HG02852 (cell line): ENCODE measurements at regions not wholly inside any gene's neighbourhood (a gene's known extent, or its start where the extent isn't known, plus 50 kb on each side); places are given as distances from the start of the nearest gene placed in this dataset.

Experiments used
- ATAC-seq: cut with Tn5 transposase; IDR thresholded peaks from one replicate; pipeline ENCODE4 v1.9.1; 2021; ENCODE audit warnings: mild to moderate bottlenecking, moderate library complexity; ENCODE audit not compliant: unreplicated experiment

DNA sequence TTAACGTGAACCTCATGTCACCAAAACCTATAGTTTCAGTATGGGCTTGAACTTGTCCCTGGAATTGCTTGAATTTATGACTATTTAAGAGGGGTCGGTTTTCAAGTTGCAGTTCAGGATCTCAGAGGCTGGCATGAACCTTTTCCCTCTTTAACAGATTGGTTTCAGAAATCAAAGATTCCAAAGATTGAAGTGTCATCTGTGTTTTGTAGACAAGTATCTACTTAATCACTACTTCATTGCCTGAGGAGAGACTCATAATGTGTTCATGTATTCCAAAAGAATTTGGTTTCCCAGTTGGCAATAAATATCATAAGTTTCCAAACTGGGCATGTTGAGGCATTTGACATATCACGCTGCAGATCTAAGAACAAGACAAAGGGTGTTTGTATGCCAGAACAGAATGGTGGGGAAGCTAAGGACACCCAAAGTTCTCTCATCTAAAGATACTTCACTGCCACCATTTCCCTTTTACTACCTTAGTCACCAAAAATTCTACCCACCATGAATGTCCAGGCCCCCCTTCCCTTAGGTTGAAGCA, 199.5 kb downstream of the NUAK1 start:
- no peak for ATAC-seq

DNA sequence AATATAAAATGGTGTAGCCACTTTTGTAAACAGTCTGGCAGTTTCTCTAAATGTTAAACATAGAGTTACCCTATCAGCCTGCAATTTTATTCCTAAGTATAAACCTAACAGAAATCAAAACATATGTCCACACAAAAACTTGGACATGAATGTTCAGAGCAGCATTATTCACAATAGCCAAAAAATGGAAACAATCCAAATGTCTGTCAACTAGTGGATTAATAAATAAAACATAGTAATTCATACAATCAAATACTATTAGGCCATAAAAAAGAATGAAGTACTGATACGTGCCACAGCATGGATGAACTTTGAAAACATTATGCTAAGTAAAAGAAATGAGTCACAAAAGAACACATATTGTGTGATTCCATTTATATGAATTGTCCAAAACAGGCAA, 196.5 kb downstream of the NUAK1 start:
- no peak for ATAC-seq

DNA sequence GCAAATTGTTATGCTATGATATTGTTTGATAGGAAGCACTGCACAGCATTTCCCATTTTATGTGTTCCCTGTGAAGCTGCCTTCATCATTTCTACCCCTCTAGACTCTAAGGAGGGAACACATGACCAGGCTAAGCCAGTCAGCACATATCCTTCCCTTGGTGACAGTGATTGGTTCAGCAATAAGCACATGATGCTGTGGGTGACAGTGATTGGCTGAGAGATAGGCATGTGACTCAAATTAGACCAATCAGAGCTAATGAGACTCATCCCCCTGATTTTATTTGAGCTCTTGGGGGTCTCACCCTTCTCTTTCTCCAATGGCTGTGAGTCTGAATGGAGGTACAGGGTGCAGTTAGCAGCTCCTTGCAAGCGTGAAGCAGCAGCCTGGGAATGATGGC, 195.2 kb downstream of the NUAK1 start:
- no peak for ATAC-seq

DNA sequence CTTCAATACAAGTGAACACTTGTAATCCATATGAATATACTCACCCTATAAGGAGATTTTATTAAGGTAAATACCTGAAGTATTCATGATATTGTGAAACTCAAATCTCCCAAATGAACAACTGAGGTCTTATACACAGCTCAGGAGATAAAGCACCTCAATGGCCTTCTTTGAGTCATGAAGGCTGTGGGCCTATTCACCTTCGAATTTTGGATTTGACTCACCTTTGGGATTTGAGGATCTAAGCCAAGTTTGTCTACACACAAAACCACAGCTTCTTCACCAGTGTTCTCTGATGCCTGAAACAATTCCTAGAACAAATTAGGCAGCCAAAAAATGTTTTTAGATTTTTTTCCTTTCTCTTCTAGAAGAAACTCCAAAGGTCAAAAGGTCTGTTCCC, 194.1 kb downstream of the NUAK1 start:
- ATAC-seq, result no peak

DNA sequence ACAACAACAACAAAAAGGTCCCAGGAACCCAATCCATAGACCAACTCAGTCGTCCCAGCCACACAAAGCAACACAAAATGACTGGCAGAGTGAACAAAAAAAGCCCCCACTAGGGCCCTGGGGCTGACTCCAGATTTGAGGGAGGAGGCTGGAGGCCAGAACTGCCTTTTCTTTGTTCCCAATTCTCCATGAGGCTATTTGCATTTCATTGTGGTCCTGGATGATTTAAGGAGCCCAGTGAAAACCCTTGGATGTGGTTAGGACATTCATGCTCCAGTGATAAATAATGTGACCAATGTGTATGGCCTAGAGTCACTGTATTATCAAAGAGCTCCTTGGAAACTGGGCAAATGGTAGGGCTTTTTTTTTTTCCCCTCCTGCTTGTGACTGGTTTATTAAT, 192.9 kb downstream of the NUAK1 start:
- no peak for ATAC-seq

DNA sequence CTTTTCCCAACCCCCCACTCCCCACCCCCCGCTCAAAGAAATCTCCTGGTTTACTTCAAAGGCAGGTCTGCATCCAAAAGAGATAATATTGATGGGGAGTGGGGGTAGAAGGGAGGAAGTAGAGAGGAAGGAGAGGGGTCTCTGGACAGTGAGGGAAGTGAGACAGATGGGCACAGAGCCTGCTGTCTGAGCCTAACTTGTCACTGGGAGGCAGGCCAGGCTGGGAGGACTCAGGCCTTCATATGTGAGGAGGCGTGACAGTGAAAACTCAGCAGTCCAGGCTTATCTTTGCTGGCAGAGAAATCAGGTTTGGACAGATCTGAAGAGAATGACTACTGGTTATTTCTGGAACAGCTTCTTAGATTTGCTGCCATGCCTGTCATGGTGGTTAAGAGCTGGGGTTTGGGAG, 192.3 kb downstream of the NUAK1 start:
- ATAC-seq, result no peak

DNA sequence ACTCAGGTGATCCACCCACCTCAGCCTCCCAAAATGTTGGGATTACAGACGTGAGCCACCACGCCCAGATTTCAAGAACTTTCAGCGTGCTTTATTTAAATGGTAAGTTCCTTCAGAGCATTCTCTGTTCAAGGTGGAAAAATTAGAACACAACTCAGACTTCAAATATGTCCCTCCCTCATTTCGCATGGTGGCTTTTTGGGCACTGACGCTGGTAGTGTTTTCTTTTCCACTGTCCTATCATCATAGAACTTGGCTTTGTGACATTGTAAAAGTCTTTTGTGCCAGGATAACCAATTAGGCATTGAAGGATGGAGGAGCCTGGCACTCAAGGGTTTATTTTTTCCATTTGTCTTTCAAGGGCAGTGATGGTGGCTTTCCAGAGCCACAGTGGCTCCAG, 190.8 kb downstream of the NUAK1 start:
- ATAC-seq, result no peak

DNA sequence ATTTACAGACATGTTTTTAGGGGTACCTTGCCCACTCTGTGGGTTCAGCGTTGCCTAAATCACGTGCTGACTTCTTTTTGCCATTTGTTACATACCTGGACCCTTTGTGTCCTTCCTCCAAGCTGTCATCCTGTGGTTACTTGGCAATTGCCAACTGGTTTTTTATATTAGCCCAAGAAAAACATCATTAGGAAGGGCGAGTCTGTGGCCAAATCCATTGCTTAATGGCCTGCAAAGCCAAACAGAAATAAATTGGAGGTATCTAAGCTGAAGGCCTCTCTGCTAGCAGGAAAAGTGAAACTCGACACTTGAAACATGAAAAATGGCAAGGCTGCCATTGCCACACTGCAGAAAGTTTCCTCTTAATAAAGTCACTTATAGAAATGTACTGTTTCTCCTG, 190.4 kb downstream of the NUAK1 start:
- ATAC-seq, result no peak

DNA sequence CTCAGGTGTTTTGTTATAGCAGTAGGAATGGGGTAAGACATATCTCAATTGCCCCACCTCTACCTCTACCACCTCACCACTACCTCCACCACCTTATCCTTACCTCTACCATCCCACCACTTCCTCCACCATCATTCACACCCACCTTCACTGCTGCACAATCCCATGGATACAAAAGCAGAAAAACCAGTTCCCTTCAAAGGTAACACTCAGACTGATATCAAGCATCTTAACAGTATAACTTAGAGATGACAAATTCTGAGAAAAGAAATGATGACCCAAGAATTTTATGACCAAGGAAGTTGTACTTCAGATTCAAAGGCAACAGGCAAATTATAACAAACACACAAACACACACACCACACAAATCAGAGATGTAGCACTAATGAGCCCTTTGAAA, 189.4 kb downstream of the NUAK1 start:
- no peak for ATAC-seq

DNA sequence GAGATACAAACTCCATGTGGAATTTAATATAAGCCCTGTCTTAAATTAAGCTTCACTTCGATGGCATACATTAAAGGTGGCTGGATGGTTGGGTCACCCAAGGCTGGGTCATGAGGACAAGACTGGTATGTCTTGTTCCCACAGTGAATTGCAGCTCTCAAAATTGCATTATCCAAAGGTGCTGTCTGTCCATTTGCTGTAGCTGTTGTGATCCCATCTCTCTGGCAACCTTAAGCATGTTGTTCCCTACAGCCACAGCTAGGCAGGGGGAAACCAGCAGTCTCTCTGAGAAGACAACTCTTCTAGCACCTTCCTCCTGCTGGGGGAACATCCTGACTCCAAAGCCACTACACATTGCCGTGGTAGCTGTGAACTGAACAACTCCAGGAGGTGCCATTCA, 187.0 kb downstream of the NUAK1 start:
- ATAC-seq, result no peak

DNA sequence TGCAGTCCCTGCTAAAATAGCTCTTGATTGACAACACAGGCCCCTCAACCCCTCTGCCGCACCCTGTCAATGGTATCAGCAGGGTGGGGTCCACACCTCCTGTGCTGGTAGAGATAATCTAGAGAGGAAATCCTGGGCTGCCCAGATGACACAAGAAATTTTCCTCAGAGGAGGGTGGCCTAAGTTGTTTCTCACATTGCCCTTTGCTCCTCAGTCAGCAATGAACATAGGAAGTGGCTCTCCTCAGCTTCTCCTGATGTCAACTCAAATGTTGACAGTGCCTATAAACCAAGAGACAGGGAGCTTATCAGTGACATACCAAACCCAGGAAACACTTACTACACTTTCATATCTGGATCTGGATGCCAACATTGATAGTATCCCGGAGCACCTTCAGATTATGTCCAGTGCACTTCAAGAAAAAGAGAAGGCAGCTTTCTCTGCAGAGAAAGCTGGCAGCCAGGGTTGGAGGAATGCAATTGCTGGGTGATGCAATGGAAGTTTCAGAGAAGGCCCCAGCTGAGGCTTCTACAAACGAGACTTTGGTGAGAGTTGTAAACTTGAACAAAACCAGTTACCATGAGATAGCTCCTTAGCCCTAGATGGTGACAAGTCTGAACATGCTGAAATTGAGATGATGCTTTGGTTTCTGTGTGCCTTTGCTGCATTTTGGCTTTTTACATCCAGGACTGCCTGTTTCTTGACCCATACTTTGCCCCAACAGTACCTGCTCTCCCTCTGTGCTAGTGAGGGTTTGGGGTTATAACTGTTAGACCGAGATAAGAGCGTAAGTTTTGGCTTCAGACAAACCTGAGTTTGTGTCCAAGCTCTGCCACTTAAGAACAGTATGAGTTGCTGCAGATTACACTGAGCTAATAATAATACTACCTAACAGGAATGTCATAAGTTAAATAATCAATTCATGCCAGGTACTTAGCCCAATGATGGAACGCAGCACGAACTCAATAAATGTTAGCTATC, 183.5 kb downstream of the NUAK1 start:
- no peak for ATAC-seq

DNA sequence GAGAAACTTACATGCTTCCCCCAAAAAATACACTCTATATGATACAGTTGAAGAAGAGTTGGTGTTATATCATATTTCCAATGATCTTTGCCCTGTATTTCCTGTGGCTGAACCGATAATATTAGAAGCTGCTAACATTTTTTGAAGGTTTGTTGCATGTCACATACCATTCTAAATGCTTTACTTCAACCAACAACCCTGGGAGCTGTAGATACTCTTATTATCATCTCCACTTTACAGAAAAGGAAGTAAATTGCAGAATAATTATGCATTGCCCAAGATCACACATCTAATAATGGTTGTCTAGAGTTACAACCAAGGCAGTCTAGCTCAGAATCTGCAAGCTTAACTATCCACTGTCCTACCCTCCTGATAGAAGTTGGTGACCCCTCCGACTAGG, 182.8 kb downstream of the NUAK1 start:
- no peak for ATAC-seq

DNA sequence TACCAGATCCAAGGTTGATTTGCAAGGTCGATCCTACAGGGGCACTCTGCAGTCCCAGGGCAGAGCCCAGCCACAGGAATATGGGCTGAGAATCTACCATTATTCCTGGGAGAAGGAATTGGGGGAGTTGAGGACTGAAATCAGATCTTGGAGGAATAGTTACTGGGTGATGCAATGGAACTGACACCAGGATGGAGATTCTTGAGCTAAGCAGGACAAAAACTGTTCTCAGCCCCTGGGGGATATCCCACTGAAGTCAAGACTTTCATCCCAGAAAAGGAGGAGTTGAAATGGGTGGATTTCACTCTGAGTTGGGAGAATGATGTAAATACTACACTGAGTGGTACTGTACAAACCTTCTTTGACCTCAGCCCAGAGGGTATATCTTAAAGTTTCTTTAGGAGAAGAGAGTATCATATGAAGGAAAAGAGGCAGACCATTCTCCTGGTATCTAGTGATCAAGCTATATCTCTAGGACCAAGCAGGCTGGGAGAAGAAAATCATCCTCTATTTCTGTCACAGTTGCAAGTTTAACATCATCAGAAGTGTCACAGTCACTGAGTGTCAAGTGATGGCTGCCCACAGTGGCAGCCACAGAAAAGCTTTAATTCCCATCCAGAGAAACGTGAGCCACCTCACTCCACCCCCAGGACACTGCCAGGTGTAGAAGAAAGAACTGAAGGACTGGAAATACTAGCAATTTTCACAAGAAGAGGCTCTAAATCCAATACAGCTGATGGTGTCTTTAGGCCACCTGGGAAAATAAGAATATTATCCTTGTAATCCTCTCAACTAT, 181.9 kb downstream of the NUAK1 start:
- ATAC-seq, result no peak

DNA sequence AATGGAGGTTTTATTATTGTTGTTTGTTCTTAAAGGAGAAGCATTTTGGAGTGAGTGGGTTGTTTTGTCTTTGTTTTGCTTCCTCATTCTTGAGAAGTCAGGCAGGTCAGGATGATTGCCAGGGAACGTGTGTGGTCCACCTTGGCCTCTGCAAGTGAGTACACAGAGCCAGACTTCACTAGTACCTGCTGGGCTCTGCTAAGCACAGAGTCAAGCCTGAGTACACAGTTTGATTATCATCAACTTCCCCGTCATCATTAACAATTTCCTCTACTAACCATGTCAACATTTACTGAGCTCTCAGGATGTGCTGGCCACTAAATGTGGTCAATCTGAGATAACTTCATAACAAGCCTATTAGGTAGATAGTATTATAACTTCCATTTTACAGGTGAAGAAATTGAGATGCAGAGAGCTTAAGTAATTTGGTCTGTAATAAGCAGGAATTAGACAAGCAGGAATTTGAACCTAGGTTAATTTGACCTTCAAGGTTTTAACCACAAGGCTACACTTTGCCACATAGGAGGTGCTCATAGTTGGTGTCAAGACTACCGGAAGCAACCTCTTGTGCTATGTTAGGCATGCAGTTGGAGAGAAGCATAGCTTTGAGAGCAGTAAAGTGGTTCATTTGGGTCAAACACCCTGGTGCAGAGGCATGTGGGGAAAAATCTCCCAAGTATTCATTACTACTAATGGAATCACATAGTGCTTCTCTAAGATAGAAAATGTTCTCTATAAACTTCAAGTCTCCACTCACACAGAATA, 178.3 kb downstream of the NUAK1 start:
- no peak for ATAC-seq

DNA sequence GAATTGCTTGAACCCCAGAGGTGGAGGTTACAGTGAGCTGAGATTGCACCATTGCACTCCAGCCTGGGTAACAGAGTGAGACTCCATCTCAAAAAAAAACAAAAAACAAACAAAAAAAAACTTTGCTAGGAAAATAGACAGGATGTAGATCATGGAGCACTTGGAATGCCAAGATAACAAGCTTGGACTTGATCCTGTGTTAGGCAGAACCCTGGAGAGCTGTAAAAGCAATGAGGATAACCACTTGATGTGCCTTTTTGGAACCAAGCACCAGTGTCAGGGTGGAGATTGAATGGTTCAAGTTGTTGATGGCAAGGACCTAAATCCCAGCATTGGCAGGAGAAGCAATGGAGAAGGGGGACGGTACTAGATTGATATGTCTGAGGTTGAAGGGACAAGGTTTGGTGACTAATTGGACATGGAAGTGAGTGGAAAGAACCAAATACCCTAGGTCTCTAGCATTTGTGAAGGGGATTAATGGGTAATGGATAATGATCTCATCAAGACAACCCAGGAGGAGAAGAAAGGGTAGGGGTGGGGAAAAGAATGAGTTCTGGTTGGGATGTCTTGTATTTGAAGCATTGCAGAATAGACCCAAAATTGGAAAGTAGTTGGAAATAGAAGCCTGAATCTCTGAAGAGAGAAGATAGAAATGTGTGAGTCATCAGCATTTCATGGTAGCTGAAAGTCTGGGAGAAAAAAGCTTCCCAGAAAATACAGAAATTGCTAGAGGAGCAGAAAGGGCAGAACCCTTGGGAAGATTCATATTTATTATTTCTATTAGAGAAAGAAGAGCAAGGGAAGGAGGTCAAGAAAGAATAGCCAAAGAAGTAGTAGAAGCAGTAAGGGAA, 176.7 kb downstream of the NUAK1 start:
- no peak for ATAC-seq

DNA sequence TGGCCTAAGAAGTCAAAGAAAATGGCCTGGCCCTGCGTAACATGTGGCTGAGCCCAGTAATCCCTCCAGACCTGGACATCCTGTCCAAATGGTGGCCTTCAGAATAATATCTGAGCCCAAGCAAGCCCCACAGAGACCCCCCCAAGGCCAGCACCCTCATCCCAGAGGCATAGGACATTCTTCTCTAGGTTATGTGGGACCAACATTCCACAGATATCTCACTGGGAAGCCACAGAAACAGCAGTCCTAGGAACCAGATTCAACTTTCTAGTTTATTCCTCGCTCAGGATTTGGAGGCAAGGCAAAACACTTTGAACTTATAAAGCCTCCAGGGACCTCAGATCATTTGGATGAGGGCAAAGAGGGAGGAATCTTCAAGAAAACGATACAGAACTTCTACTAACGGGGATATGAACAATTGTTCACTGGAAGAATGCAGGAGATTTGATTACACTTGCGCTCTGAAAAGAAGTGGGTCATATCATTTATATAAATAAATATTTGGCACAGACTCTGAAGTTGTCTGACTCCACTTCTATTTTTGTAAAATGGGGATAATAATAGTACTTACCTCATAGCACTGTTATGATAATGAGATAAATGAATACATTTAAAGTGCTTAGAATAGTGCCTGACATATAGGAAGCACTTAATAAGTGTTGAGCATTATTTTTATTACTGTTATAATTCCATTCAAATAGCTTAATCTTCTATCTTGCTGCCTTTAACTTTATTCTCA, 171.5 kb downstream of the NUAK1 start:
- ATAC-seq, result no peak

DNA sequence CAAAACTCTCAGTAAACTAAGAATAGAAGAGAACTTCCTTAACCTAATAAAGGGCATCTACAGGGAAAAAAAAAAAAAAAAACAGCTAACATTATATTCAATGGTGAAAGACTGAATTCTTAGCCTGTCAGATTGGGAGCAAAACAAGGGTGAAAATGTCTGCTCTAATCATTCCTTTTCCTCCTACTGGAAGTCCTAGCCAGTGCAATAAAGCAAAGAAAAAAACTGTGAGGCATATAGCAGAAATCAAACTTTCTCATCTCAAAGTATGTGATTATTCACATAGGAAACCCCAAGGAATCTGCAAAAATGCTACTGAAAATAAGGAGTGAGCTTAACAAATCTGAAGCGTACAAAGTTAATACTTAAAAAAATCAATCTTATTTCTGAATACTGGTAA, 170.7 kb downstream of the NUAK1 start:
- no peak for ATAC-seq

DNA sequence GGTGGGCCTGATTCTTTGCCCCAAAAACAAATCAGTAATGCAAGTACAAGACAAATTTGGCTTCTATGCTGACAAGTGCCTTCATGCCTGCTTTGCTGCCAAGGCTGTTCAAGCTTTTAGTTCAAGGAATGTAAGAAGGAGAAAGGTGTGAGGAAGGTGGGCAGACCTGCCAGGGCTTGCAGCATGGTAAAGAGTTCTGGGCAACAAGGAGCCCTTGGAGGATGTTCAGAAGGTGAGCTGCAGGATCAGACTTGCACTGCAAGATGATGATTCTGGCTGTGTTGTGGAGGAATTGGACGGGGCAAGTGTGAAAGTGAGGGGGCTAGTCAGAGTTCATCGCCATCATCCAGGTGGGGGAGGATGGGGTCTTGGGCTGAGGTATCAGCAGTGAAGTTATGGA, 167.9 kb downstream of the NUAK1 start:
- ATAC-seq, result no peak

DNA sequence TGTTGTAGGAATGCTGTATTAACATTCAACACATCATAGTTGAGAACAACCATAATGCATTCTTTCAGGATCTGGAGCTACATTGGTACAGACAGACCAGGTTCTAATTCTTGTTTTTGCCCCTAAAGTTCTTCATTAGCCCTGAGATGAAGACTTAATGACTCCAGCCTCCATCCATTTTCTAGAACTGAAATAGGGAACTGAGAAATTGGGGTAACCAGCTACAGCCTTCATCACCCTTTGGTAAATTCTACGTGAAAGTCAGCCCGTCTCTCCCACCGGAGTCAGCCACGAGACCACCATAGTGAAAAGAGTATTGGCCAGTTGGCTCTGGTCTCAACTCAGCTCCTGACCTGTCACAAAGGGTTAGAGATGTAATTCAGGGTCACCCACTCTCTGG, 164.0 kb downstream of the NUAK1 start:
- no peak for ATAC-seq
